ENCODE measurements at regions not wholly inside any gene's neighbourhood (a gene's known extent, or its start where the extent isn't known, plus 50 kb on each side); places are given as distances from the start of the nearest gene placed in this dataset.

- no peak for DNase-seq (ENCODE audit: low read depth)
Observed at GRCh38 chr5:51276250-51276649, 107.0 kb upstream of the ISL1 start.

GRCh38 chr5:51278539-51278938 lies 104.7 kb upstream of the ISL1 start:
- DNase-seq (ENCODE audit: low read depth): no peak

- no peak for DNase-seq (ENCODE audit: low read depth)
Observed at GRCh38 chr5:51279983-51280706, 103.1 kb upstream of the ISL1 start.

GRCh38 chr5:51286046-51286445 lies 97.2 kb upstream of the ISL1 start:
- DNase-seq (ENCODE audit: low read depth): no peak

- DNase-seq (ENCODE audit: low read depth): no peak
Observed at GRCh38 chr5:51302343-51302742, 80.9 kb upstream of the ISL1 start.

- no peak for DNase-seq (ENCODE audit: low read depth)
Observed at GRCh38 chr5:51326844-51327243, 56.4 kb upstream of the ISL1 start.

Data from M059J (cell line).